HG03060 (cell line): ENCODE measurements at regions not wholly inside any gene's neighbourhood (a gene's known extent, or its start where the extent isn't known, plus 50 kb on each side); places are given as distances from the start of the nearest gene placed in this dataset.
"Not testable (repeated sequence)": the region's sequence is repeated elsewhere in the genome, so short reads cannot be mapped to it uniquely, and the experiment has no call there.

Experiments used
- ATAC-seq: cut with Tn5 transposase; IDR thresholded peaks from one replicate; pipeline ENCODE4 v1.9.1; 2021; ENCODE audit warnings: low read depth, moderate number of reproducible peaks; ENCODE audit not compliant: unreplicated experiment

GRCh38 chr6:145063091-145063490 is 672.2 kb downstream of the EPM2A start:
- no peak for ATAC-seq

DNA sequence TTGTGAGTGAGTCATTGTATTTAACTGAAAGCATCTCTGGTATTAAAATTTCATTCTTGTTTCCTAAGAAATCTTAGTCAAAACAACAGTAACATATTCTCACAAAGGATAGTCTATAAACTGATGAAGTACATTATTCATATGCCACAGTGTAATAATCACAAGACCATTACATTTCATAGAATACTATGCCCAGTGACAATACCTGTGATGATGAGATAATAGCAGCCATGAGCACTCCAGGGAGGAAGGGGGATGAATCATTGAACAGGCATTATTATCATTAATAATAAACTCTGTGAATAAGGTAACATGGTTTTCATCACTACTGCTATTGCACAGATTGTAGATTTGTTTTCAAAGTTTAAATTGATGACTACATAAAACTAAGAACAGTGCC is 667.9 kb downstream of the EPM2A start:
- ATAC-seq = no peak

GRCh38 chr6:145068577-145068976 is 666.7 kb downstream of the EPM2A start:
- no peak for ATAC-seq

DNA sequence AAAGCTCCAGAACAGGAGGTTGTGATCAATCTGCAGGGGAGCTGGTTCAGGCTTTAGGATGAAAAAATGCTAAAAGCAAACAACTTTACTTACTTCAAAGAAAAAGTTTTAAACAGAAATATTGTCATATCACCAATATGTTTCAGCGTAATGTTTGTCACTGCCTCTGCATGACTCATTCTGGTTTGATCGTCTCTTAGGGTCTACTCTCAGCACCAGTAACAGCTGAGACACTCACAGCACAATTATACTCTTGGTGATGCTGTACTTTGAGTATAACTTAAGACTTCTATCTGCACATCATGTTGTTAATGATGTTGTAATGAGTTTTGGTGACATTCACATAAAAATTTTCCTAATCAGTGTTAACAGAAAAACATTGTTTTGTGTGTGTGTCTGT is 665.4 kb downstream of the EPM2A start:
- ATAC-seq = no peak

GRCh38 chr6:145070791-145071190 is 664.5 kb downstream of the EPM2A start:
- ATAC-seq = no peak

DNA sequence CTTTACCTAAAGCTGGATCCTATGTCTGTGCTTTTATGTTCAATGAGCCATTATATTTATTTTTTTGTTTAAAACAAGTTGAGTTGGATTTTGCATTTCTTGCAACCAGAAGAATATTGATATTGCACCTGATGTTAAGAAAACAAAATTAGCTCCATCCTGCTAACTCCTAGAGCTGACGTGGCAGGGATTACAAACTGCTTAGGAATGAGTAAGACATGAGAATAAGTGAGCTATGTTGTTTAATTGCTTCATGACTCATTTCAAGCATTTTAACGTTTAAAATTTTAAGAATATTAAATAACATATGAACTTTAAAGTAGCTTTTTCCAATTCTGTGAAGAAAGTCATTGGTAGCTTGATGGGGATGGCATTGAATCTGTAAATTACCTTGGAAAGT is 663.5 kb downstream of the EPM2A start:
- no peak for ATAC-seq

DNA sequence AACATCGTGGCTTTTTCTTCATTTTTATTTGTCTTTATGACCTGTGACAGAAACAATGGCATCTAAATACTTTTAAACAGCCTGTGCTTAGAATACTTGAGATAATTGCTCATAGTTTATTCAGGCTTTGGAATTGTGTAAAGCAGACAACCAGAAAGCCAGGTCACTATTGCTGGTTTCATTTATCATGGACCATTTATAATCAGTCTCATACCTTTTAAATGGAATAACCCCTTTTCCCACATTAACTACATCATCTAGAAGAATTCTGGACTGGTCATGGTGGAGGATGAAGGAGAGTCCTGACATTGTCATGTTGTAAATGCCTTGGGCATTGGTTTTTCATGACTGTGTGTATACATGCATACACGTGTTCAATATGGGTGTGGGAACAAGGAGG is 661.5 kb downstream of the EPM2A start:
- no peak for ATAC-seq

GRCh38 chr6:145074805-145075204 is 660.5 kb downstream of the EPM2A start:
- no peak for ATAC-seq

DNA sequence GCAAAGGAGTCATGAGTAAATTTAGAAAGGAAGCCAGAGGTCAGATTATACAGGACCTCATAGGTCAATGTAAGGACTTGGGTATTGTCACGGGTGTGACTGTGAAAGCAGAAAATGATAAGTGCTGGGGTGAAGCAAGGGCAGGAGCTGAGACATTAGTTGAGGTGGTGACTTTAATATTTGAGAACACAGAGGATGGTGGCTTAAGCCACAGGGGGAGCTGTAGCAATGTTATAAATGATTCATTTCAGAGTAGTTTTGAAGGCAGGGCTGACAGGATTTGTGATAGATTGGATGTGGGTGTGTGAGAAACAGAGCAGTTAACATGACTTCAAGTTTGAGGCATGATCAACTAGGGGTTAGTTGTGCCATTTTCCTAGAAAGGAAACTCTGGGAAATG is 659.9 kb downstream of the EPM2A start:
- no peak for ATAC-seq

GRCh38 chr6:145076115-145076841 is 659.0 kb downstream of the EPM2A start:
- ATAC-seq = no peak

DNA sequence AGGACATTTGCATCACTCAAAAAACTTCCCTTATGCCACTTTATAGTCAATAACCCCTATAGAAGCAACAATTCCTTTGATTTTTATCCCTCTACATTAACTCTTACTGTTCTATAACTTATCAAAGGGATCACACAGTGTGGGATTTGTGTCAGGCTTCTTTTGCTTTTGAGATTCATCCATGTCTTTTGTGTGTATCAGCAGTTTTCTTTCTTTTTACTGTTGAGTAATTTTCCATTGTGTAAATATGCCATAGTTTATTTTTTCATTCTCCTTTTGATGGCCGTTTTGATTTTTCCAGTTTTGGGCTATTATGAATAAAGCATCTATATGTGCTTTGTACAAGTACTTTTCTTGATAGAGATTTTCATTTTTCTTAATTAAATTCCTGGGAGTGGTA is 657.9 kb downstream of the EPM2A start:
- ATAC-seq = no peak

GRCh38 chr6:145080651-145081050 is 654.7 kb downstream of the EPM2A start:
- no peak for ATAC-seq

- ATAC-seq = no peak
These were observed 653.6 kb downstream of the EPM2A start for GRCh38 chr6:145081677-145082076.

DNA sequence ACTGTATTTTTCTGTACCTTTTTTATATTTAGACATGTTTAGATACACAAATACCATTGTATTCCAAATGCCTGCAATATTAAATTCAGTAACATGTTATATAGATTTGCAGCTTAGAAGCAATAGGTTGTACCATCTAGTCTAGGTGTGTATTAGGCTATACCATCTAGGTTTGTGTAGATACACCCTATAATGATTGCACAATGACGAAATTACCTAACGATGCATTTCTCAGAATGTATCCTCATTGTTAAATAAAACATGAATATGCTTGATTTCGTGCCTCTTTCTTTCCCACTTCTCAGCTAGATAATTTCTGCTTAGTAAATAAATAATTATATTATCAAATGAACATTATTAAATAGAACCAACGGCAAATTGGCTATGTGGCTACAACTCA is 653.0 kb downstream of the EPM2A start:
- ATAC-seq = no peak

DNA sequence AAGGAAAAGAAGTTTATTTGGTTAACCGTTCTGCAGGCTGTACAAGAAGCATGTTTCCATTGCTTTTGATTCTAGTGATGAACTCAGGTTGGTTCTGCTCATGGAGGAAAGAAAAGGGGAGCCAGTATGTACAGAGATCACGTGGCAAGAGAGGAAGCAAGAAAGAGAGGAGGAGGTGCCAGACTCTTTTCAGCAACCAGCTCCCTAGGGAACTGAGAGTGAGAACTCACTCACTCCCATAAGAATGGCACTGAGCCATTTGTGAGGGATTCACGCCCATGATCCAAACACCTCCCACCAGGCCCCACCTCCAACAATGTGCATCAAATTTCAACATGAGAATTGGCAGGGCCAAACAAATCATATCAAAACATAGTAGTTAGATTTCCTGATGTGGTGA is 649.1 kb downstream of the EPM2A start:
- ATAC-seq = no peak

DNA sequence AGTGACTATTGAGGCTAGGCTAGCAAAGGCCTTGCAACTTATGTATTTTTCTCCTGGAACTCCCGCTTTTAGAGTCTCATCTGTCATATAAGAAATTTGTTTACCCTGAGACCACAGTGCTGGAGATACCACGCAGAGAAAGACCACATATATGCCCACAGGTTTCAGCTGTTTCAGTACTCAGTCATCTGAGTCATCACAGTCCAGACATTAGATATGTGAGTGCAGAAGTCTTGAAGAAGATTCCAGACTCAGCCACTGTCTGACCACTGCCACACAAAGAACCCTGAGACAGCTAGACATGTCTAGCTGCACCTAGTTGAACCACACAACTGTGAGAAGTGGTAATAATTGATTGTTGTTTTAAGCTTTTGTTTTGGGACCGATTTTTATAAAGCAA is 648.3 kb downstream of the EPM2A start:
- ATAC-seq = no peak

- no peak for ATAC-seq
These were observed 644.3 kb downstream of the EPM2A start for GRCh38 chr6:145090801-145091585.

- no peak for ATAC-seq
These were observed 643.7 kb downstream of the EPM2A start for GRCh38 chr6:145091586-145092142.

GRCh38 chr6:145092554-145092953 is 642.8 kb downstream of the EPM2A start:
- no peak for ATAC-seq

DNA sequence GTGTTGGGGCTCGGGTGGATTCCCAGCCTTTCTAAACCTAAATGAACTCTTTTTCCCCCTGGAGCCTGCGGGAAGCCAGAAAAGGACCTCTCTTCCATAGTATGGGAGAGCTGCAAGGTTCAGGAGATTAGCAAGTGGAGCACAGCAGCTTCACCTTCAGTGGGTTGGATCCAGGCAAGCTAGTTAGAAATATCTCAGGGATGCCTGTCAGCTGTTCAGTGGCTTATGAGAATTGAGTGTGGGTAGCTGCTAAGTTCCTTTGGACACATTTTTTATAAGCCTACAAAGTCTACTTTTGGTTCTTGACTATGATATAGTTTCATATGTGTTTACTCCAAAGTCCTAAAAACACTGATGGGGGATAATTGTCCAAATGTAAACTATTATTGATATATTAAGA is 642.1 kb downstream of the EPM2A start:
- no peak for ATAC-seq

GRCh38 chr6:145096846-145097245 is 638.5 kb downstream of the EPM2A start:
- ATAC-seq = no peak

- not testable (repeated sequence) for ATAC-seq
These were observed 637.2 kb downstream of the EPM2A start for GRCh38 chr6:145098127-145098526.
